ENCODE measurements at regions not wholly inside any gene's neighbourhood (a gene's known extent, or its start where the extent isn't known, plus 50 kb on each side); places are given as distances from the start of the nearest gene placed in this dataset.

DNA sequence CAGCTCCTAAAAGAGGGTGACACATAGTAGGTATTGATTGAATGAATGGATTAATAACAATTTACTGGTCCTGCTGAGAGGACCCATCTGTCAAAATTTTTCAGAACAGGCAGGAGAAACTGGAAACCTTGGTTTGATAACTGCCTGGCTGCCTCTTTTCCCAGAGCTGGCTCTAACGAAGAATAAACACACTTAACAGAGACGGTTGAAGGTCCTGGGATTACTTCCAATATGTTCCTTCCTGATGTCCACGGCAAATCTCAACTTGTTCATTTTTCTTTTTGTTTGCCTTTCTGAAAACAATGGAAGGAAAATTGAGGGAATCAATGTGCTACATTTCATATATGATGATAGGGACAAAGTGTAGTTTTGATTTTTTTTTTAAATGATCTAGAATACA is 76.5 kb upstream of the SYT13 start:
- TF ChIP-seq CTCF (IDR thresholded peaks at IDR 0.05) (no peak), POLR2A (IDR thresholded peaks at IDR 0.05) (no peak)

Data from uterus (tissue), 2 donors.